Progenitor cell of endocrine pancreas (in vitro differentiated cells): ENCODE measurements at regions not wholly inside any gene's neighbourhood (a gene's known extent, or its start where the extent isn't known, plus 50 kb on each side); places are given as distances from the start of the nearest gene placed in this dataset.
A peak's percentile ranks its signal among the peaks of the same experiment; 100 is the strongest.

Experiments
- DNase-seq: peaks from one replicate; pipeline ENCODE4 v3.0.0; 2021; ENCODE audit warnings: low spot score; ENCODE audit not compliant: unreplicated experiment
- H3K27ac Mint-ChIP-seq: 2 replicates; pipeline ENCODE4 v1.8.0; 2021; ENCODE audit warnings: mild to moderate bottlenecking, moderate library complexity, mixed read lengths
- H3K27me3 Mint-ChIP-seq: 2 replicates; pipeline ENCODE4 v1.8.0; 2021; ENCODE audit warnings: mixed read lengths
- H3K36me3 Mint-ChIP-seq: 2 replicates; pipeline ENCODE4 v1.8.0; 2022; ENCODE audit warnings: mixed read lengths; ENCODE audit not compliant: insufficient read depth
- H3K4me1 Mint-ChIP-seq: 2 replicates; pipeline ENCODE4 v1.8.0; 2021; ENCODE audit warnings: low read depth, mixed read lengths
- H3K4me3 Mint-ChIP-seq: 2 replicates; pipeline ENCODE4 v1.8.0; 2021; ENCODE audit warnings: low read depth, mild to moderate bottlenecking, moderate library complexity, mixed read lengths
- H3K9me3 Mint-ChIP-seq: 2 replicates; pipeline ENCODE4 v1.8.0; 2021; ENCODE audit warnings: low read depth, mixed read lengths
- CTCF ChIP-seq: fragments of 200-600 bp; sonication (generic); IDR thresholded peaks from one replicate; pipeline ENCODE4 v1.5.0; 2021; ENCODE audit warnings: antibody characterized with exemption, mild to moderate bottlenecking; ENCODE audit not compliant: unreplicated experiment

GRCh38 chr10:130737621-130738020 lies 573.9 kb downstream of the TCERG1L start:
- peak; percentile 57 for DNase-seq
- no peaks in the 10 kb centered on the region for H3K4me1 Mint-ChIP-seq
- peaks cover 23% of the 10 kb centered on the region for H3K27me3 Mint-ChIP-seq
- H3K9me3 Mint-ChIP-seq: no peaks in the 10 kb centered on the region
- H3K4me3 Mint-ChIP-seq: no peak overlapping the region
- H3K36me3 Mint-ChIP-seq: no peaks in the 10 kb centered on the region
- TF ChIP-seq CTCF: no peak
- no peak overlapping the region for H3K27ac Mint-ChIP-seq

- H3K4me1 Mint-ChIP-seq: no peaks in the 10 kb centered on the region
- no peak for TF ChIP-seq CTCF
- H3K27ac Mint-ChIP-seq: no peak overlapping the region
- H3K27me3 Mint-ChIP-seq: peaks cover 19% of the 10 kb centered on the region
- no peak overlapping the region for H3K4me3 Mint-ChIP-seq
- no peaks in the 10 kb centered on the region for H3K36me3 Mint-ChIP-seq
- no peaks in the 10 kb centered on the region for H3K9me3 Mint-ChIP-seq
- DNase-seq: no peak
Measured at GRCh38 chr10:130739016-130739756, 572.3 kb downstream of the TCERG1L start.

GRCh38 chr10:130739757-130740145 lies 571.8 kb downstream of the TCERG1L start:
- H3K4me3 Mint-ChIP-seq: no peak overlapping the region
- H3K9me3 Mint-ChIP-seq: no peaks in the 10 kb centered on the region
- no peak overlapping the region for H3K27ac Mint-ChIP-seq
- no peaks in the 10 kb centered on the region for H3K36me3 Mint-ChIP-seq
- no peaks in the 10 kb centered on the region for H3K4me1 Mint-ChIP-seq
- peaks cover 17% of the 10 kb centered on the region for H3K27me3 Mint-ChIP-seq
- TF ChIP-seq CTCF: no peak
- DNase-seq: no peak

- TF ChIP-seq CTCF: no peak
- no peaks in the 10 kb centered on the region for H3K36me3 Mint-ChIP-seq
- DNase-seq: no peak
- peaks cover 15% of the 10 kb centered on the region for H3K27me3 Mint-ChIP-seq
- H3K4me3 Mint-ChIP-seq: no peak overlapping the region
- no peaks in the 10 kb centered on the region for H3K9me3 Mint-ChIP-seq
- H3K27ac Mint-ChIP-seq: no peak overlapping the region
- no peaks in the 10 kb centered on the region for H3K4me1 Mint-ChIP-seq
Measured at GRCh38 chr10:130740166-130740565, 571.4 kb downstream of the TCERG1L start.

GRCh38 chr10:130740915-130741750 lies 570.4 kb downstream of the TCERG1L start:
- no peaks in the 10 kb centered on the region for H3K4me1 Mint-ChIP-seq
- TF ChIP-seq CTCF: no peak
- no peaks in the 10 kb centered on the region for H3K9me3 Mint-ChIP-seq
- no peak for DNase-seq
- peaks cover 12% of the 10 kb centered on the region for H3K27me3 Mint-ChIP-seq
- no peak overlapping the region for H3K4me3 Mint-ChIP-seq
- H3K36me3 Mint-ChIP-seq: no peaks in the 10 kb centered on the region
- no peak overlapping the region for H3K27ac Mint-ChIP-seq
